NCI-H510A treated with DMSO at 0.1 percent for 48 hours (cell line): ENCODE measurements at regions not wholly inside any gene's neighbourhood (a gene's known extent, or its start where the extent isn't known, plus 50 kb on each side); places are given as distances from the start of the nearest gene placed in this dataset.
"Not testable (repeated sequence)": the region's sequence is repeated elsewhere in the genome, so short reads cannot be mapped to it uniquely, and the experiment has no call there.

Experiments
- DNase-seq: peaks from one replicate; lab custom pipeline; 2025; lab: John Stamatoyannopoulos, UW

GRCh38 chr18:64852281-64852680, 703.4 kb upstream of the LINC00305 start:
- no peak for DNase-seq

- no peak for DNase-seq
These were observed 702.8 kb upstream of the LINC00305 start for GRCh38 chr18:64851726-64852125.

GRCh38 chr18:64850791-64851190, 701.9 kb upstream of the LINC00305 start:
- no peak for DNase-seq

DNA sequence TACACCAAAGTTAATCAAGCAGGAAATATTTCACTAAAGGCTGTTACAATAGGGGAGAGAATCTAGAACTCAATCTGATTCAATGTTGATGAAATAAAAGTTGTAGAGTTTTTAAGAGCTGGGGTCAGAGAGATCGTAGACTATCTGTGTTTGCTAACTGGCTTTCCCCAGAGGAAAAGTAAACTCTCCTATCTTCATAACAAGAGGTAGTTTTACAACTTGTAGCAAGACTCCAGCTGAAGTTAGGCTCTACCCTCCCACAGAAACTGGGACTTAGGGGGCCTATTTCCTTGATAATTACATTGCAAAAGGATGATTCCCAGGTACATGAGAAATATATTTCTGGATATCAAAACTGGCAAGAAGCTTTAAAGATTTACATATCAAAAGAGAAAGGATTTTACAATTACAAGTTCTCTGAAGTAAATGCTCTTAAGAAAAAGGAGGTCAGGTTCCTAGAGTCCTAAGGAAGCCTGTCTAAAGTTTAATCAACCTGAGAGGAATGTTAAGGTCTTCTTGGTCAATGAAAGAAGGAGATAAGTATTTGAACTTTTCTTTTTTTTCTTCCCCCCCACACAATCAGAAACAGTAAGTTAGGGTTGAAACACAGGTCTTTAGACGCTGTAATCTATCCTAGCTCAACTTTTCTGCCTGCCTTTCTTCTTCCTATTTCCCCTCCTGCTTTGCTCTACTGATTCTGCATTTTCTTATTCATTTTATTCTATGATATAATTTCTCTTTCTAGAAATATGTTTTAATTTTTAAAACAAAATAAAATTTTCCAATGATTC, 692.2 kb upstream of the LINC00305 start:
- no peak for DNase-seq

GRCh38 chr18:64810354-64810753, 661.5 kb upstream of the LINC00305 start:
- no peak for DNase-seq

DNA sequence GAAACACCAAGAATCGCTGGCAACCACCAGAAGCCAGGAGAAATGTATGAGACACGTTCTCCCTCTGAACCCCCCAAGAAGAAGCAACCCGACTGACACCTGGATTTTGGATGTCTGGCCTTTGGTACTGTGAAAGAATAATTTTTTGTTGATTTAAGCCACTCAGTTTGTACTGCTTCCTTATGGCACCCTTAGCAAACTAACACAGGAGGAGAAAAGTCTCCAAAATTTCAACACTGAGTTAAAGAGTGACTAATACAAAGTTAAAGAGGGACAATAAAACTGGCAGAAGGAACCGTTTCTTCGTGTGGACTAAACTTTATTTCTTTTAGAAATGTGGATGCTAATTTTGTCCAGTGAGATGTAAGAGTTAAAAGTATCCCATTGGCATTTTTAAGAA, 660.9 kb upstream of the LINC00305 start:
- DNase-seq: no peak

DNA sequence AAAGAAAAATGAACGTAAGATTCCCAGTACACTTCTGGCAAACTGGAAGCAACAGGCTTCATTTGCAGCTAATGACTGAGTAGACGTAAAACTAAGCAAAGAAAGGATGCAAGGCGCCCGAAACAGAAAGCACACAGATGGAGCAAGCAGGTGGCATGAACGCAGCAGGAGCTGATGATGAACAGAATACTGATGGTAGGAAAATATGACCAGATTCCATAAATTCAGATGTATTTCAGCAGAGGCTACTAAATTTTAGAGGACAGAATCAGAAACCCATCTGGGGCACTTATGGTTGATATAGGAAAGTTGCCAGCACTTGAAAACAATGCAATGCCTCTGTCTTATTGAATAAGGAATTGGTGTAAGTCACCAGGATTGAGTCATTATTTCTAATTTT, 658.7 kb upstream of the LINC00305 start:
- no peak for DNase-seq

DNA sequence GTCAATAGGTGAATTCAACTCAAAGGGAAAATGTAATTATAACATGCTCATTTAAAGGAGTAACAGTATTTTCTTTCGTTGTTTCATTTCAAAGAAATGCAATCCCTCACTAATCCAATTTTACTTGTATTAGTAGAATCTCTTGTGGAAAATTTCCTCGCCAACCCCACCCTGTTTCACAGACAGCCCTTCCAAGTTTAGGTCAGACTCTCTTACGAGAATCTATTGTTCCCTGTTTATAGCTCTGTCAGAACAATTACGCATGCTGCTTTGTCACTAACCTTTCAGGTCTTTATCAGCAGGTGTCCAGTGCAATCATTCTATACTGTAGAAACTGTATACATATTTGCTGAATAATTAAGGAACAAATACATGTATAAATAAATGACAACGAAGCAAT, 657.8 kb upstream of the LINC00305 start:
- no peak for DNase-seq

GRCh38 chr18:64806232-64806631, 657.3 kb upstream of the LINC00305 start:
- DNase-seq: no peak

DNA sequence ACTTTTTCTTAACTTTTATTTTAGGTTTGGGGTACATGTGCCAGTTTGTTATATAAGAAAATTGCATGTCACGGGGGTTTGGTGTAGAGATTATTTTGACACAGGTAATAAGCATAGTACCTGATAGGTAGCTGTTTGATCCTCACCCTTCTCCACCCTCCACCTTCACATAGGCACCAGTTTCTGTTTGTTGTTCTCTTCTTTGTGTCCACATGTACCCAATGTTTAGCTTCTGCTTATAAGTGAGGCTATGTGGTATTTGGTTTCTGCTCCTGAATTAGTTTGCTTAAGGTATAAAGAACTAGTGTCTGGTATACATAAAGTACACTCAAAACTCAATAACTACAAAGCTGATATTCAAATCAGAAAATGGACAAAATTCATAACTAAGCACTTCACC, 654.6 kb upstream of the LINC00305 start:
- peak; percentile 67 for DNase-seq

- DNase-seq: no peak
These were observed 651.3 kb upstream of the LINC00305 start for GRCh38 chr18:64800151-64800550.

DNA sequence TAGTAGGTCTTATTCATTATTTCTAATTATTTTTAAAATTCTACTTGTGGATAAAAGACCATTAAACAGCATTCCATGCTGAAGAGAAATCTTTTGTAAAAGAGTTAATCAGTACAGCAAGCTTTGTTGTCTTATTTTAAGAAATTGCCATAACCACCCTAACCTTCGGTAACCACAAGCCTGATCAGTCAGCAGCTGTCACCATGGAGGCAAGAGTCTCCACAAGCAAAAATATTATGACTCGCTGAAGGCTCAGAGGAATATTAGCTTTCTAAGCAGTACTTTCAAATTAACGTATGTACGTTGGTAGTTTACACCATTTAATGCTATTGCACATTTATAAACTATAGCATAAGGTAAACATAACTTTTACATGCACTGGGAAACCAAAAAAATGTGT, 650.5 kb upstream of the LINC00305 start:
- DNase-seq: no peak

- DNase-seq: no peak
These were observed 642.3 kb upstream of the LINC00305 start for GRCh38 chr18:64791236-64791635.

GRCh38 chr18:64785686-64786085, 636.8 kb upstream of the LINC00305 start:
- no peak for DNase-seq

- DNase-seq: no peak
These were observed 628.7 kb upstream of the LINC00305 start for GRCh38 chr18:64777556-64777955.

DNA sequence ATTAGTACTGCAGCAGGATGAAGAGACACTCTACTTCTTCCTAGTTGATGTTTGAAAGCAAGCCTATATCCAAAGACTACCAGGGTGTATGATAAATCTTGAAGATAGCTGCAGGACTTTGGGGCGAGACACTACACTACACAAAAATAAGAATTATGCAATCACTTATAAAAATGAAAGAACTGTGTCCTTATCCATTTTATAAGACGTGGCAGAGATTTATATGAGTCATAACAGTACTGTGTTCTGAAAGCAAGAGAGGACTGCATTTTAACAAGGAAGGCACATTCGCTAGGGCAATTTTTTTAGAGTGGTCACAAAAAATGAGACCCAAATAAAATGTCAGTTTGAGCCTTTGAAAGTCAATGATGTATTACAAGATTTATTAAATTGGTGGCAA, 617.0 kb upstream of the LINC00305 start:
- DNase-seq: no peak

DNA sequence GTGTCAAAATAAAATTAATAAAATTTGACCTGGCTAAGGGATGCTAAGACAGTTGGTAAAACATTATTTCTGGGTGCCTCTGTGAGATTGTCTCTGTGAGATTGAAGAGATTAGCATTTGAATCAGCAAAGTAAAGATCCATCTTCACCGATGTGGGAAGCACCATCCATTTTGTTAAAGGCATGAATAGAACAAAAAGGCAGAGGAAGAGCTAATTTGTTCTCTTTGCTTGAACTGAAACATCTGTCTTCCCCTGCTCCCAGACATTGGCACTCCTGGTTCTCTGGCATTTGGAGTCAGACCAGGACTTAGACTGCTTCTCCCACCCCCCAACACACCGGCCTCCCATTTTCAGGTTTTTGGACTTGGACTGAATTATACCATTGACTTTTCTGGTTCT, 603.8 kb upstream of the LINC00305 start:
- no peak for DNase-seq

GRCh38 chr18:64749884-64750283, 601.0 kb upstream of the LINC00305 start:
- no peak for DNase-seq

GRCh38 chr18:64747803-64748202, 598.9 kb upstream of the LINC00305 start:
- no peak for DNase-seq

- no peak for DNase-seq
These were observed 594.0 kb upstream of the LINC00305 start for GRCh38 chr18:64742898-64743297.

DNA sequence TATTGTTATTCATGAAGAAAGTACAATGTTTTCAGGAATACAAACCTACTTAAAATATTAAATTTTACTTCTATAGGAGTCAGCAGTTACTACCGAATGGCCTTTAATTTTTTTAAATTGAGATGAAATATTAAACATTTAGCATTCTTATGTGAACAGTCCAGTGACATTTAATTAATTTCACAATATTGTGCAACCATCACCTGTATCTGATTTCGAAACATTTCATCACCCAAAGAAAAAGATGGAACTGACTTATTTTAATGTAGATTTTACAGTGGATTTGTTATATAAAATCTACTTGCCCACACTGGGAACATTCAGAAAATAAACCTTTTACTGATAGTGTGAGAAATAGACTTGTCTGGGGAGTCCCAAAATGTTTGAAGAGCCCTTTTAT, 585.2 kb upstream of the LINC00305 start:
- no peak for DNase-seq

- not testable (repeated sequence) for DNase-seq
These were observed 576.8 kb upstream of the LINC00305 start for GRCh38 chr18:64725657-64726056.

DNA sequence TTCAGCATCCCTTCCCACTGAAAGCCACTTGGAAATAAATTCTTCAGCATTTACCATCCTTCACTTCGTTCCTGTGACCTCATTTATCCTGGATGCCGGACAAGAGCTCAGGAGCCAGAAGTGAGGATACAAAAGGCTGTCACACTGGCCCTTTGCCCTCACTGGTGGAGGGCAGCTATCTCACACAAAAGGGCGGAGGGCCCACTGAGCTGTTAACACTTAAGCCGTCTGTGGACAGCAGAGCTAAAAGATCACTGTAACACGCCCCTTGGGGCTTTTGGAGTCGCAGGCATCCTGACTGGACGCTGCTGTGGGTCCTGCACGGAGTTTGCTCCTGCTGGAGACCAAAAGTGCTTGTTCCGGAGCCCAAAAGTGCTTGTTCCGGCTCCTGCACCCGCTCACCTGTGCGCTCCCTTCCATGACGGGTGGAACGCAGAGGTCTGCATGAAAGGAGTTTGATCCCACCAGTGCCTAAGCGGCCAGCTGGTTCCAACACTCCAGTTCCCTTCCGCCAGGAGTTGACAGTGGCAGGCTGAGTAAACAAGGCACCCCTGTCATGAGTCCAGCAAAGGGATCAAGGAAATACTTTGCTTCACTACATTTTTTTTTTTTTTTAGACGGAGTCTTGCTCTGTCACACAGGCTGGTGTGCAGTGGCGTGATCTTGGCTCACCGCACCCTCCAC, 572.0 kb upstream of the LINC00305 start:
- DNase-seq: peak; percentile 81

- DNase-seq: no peak
These were observed 569.9 kb upstream of the LINC00305 start for GRCh38 chr18:64718808-64719207.
